ENCODE measurements at regions not wholly inside any gene's neighbourhood (a gene's known extent, or its start where the extent isn't known, plus 50 kb on each side); places are given as distances from the start of the nearest gene placed in this dataset.
"Not testable (repeated sequence)": the region's sequence is repeated elsewhere in the genome, so short reads cannot be mapped to it uniquely, and the experiment has no call there.

GRCh38 chr1:58180537-58180936 is 366.0 kb downstream of the OMA1 start:
- no peak overlapping the region for H3K4me2 ChIP-seq (ENCODE audit: low read length)
- no peaks in the 10 kb centered on the region for H3K9me2 ChIP-seq (ENCODE audit: insufficient read depth)
- ATAC-seq (no peak), DNase-seq (ENCODE audit: low read depth, low spot score) (no peak)
- H3K36me3 ChIP-seq (ENCODE audit: control insufficient read depth in 1 of 2, insufficient read depth in 2 of 2, low read length in 2 of 2) = no peaks in the 10 kb centered on the region
- CTCF ChIA-PET = no interaction called here
- intact Hi-C loops (cut with micrococcal nuclease) = no loop called here
- H3K9me3 ChIP-seq (ENCODE audit: control insufficient read depth in 1 of 2, insufficient read depth in 1 of 2, low read depth in 1 of 2, low read length in 2 of 2) = no peaks in the 10 kb centered on the region
- POLR2A ChIA-PET = no interaction called here
- TF ChIP-seq, protein P1, sequence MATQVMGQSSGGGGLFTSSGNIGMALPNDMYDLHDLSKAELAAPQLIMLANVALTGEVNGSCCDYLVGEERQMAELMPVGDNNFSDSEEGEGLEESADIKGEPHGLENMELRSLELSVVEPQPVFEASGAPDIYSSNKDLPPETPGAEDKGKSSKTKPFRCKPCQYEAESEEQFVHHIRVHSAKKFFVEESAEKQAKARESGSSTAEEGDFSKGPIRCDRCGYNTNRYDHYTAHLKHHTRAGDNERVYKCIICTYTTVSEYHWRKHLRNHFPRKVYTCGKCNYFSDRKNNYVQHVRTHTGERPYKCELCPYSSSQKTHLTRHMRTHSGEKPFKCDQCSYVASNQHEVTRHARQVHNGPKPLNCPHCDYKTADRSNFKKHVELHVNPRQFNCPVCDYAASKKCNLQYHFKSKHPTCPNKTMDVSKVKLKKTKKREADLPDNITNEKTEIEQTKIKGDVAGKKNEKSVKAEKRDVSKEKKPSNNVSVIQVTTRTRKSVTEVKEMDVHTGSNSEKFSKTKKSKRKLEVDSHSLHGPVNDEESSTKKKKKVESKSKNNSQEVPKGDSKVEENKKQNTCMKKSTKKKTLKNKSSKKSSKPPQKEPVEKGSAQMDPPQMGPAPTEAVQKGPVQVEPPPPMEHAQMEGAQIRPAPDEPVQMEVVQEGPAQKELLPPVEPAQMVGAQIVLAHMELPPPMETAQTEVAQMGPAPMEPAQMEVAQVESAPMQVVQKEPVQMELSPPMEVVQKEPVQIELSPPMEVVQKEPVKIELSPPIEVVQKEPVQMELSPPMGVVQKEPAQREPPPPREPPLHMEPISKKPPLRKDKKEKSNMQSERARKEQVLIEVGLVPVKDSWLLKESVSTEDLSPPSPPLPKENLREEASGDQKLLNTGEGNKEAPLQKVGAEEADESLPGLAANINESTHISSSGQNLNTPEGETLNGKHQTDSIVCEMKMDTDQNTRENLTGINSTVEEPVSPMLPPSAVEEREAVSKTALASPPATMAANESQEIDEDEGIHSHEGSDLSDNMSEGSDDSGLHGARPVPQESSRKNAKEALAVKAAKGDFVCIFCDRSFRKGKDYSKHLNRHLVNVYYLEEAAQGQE (IDR thresholded peaks at IDR 0.05; ENCODE audit: low read depth) = no peak
- TF ChIP-seq EZH2phosphoT487 (IDR thresholded peaks at IDR 0.05; ENCODE audit: borderline replicate concordance) (no peak), EGR1 (IDR thresholded peaks at IDR 0.05; ENCODE audit: low read depth) (no peak), CBX3 (IDR thresholded peaks at IDR 0.05; ENCODE audit: low read depth) (no peak), RAD21 (IDR thresholded peaks at IDR 0.05; ENCODE audit: low read depth) (no peak), POLR2A (IDR thresholded peaks at IDR 0.05; ENCODE audit: borderline replicate concordance, extremely low read depth, insufficient read depth, insufficient read length) (no peak), MAX (IDR thresholded peaks at IDR 0.05) (no peak), EZH2 (IDR thresholded peaks at IDR 0.05) (no peak), JUND (IDR thresholded peaks at IDR 0.05) (no peak), FOSL1 (IDR thresholded peaks at IDR 0.05; ENCODE audit: low read depth) (no peak), SIN3A (IDR thresholded peaks at IDR 0.05; ENCODE audit: low read depth) (no peak), ZBTB33 (IDR thresholded peaks at IDR 0.05; ENCODE audit: extremely low read depth, insufficient replicate concordance, low read length) (no peak), POLR2AphosphoS5 (IDR thresholded peaks at IDR 0.05; ENCODE audit: low read depth, low read length) (no peak), SP1 (IDR thresholded peaks at IDR 0.05; ENCODE audit: low read depth) (no peak), CEBPB (IDR thresholded peaks at IDR 0.05; ENCODE audit: low read depth) (no peak)
- TF ChIP-seq, protein P2, sequence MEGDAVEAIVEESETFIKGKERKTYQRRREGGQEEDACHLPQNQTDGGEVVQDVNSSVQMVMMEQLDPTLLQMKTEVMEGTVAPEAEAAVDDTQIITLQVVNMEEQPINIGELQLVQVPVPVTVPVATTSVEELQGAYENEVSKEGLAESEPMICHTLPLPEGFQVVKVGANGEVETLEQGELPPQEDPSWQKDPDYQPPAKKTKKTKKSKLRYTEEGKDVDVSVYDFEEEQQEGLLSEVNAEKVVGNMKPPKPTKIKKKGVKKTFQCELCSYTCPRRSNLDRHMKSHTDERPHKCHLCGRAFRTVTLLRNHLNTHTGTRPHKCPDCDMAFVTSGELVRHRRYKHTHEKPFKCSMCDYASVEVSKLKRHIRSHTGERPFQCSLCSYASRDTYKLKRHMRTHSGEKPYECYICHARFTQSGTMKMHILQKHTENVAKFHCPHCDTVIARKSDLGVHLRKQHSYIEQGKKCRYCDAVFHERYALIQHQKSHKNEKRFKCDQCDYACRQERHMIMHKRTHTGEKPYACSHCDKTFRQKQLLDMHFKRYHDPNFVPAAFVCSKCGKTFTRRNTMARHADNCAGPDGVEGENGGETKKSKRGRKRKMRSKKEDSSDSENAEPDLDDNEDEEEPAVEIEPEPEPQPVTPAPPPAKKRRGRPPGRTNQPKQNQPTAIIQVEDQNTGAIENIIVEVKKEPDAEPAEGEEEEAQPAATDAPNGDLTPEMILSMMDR (IDR thresholded peaks at IDR 0.05 in 2 of 3, conservative IDR thresholded peaks at IDR 0.05 in 1 of 3; ENCODE audit: borderline replicate concordance in 1 of 3, insufficient read depth in 1 of 3, low read depth in 2 of 3, low read length in 2 of 3) = no peak
- no peaks in the 10 kb centered on the region for H3K4me1 ChIP-seq (ENCODE audit: control insufficient read depth in 1 of 2, insufficient read depth in 2 of 2, low read length in 2 of 2)
- no peaks in the 10 kb centered on the region; the same call in 1 of the 2 replicates for H3K27me3 ChIP-seq (ENCODE audit: insufficient read depth, low read length)
- H3K4me3 ChIP-seq (replicated peaks in 1 of 2; ENCODE audit: low read depth in 1 of 2, low read length in 2 of 2) = no peak overlapping the region
- no peaks in the 10 kb centered on the region for H4K20me1 ChIP-seq (ENCODE audit: insufficient read depth)
- no peak overlapping the region for H2AFZ ChIP-seq (ENCODE audit: low read depth, low read length, poor library complexity, severe bottlenecking)
- no peak overlapping the region for H3K9ac ChIP-seq (ENCODE audit: low read length)
- H3K79me2 ChIP-seq (ENCODE audit: insufficient read depth, low read length) = no peaks in the 10 kb centered on the region
- BruUV-seq (replicated peaks) = no TSS peak
- no peak overlapping the region for H3K27ac ChIP-seq (ENCODE audit: low read depth, low read length)
- RAD21 ChIA-PET (ENCODE audit: low non-redundant PET in 1 of 2, low total read pairs in 2 of 2, uncharacterized antibody in 2 of 2, unreplicated experiment in 2 of 2) = no interaction called here

GRCh38 chr1:58169160-58169559 is 377.4 kb downstream of the OMA1 start:
- POLR2A ChIA-PET; H3K4me3 ChIP-seq (replicated peaks in 1 of 2; ENCODE audit: low read depth in 1 of 2, low read length in 2 of 2): not testable (repeated sequence)

More at GRCh38 chr1:58169160-58169559, 377.4 kb downstream of the OMA1 start:
- H3K9me2 ChIP-seq (ENCODE audit: insufficient read depth); intact Hi-C loops (cut with micrococcal nuclease); RAD21 ChIA-PET (ENCODE audit: low non-redundant PET in 1 of 2, low total read pairs in 2 of 2, uncharacterized antibody in 2 of 2, unreplicated experiment in 2 of 2); CTCF ChIA-PET; H3K27ac ChIP-seq (ENCODE audit: low read depth, low read length); ATAC-seq; BruUV-seq (replicated peaks); H3K4me2 ChIP-seq (ENCODE audit: low read length); H3K79me2 ChIP-seq (ENCODE audit: insufficient read depth, low read length); H3K9ac ChIP-seq (ENCODE audit: low read length); DNase-seq (ENCODE audit: low read depth, low spot score); H2AFZ ChIP-seq (ENCODE audit: low read depth, low read length, poor library complexity, severe bottlenecking); H4K20me1 ChIP-seq (ENCODE audit: insufficient read depth); H3K36me3 ChIP-seq (ENCODE audit: control insufficient read depth in 1 of 2, insufficient read depth in 2 of 2, low read length in 2 of 2); H3K27me3 ChIP-seq (ENCODE audit: insufficient read depth, low read length); H3K9me3 ChIP-seq (ENCODE audit: control insufficient read depth in 1 of 2, insufficient read depth in 1 of 2, low read depth in 1 of 2, low read length in 2 of 2); H3K4me1 ChIP-seq (ENCODE audit: control insufficient read depth in 1 of 2, insufficient read depth in 2 of 2, low read length in 2 of 2): not testable (repeated sequence)
